Natural killer cell (primary cell): ENCODE measurements at regions not wholly inside any gene's neighbourhood (a gene's known extent, or its start where the extent isn't known, plus 50 kb on each side); places are given as distances from the start of the nearest gene placed in this dataset.

Experiments used
- ATAC-seq, 3 donors: fragments of 150-1000 bp in 2 of 3; fragments of 200-7000 bp in 1 of 3; cut with Tn5 transposase; 1 replicate in 1 of 3; 2 replicates in 2 of 3; pipeline ENCODE4 v1.10.0; 2021; ENCODE audit warnings: mild to moderate bottlenecking in 2 of 3, moderate library complexity in 2 of 3
- DNase-seq, 2 donors: peaks; one replicate each; pipeline versions ENCODE4 v3.0.0 to v3.0.0-alpha.2; 2013 to 2021; ENCODE audit warnings: mixed read lengths in 1 of 2
- H3K27ac ChIP-seq: one replicate; pipeline ENCODE4 v1.5.1; 2013; ENCODE audit warnings: mild to moderate bottlenecking, low read length
- H3K27me3 ChIP-seq: one replicate; pipeline ENCODE4 v1.6.1; 2013; ENCODE audit warnings: low read length; ENCODE audit not compliant: control insufficient read depth, insufficient read depth
- H3K36me3 ChIP-seq: one replicate; pipeline ENCODE4 v1.6.1; 2013; ENCODE audit warnings: low read length; ENCODE audit not compliant: control insufficient read depth, insufficient read depth
- H3K4me1 ChIP-seq: one replicate; pipeline ENCODE4 v1.6.1; 2013; ENCODE audit warnings: low read length; ENCODE audit not compliant: control insufficient read depth, insufficient read depth
- H3K4me3 ChIP-seq: one replicate; pipeline ENCODE4 v1.5.1; 2013; ENCODE audit warnings: low read length
- H3K9me3 ChIP-seq: one replicate; pipeline ENCODE4 v1.6.1; 2013; ENCODE audit warnings: low read length; ENCODE audit not compliant: control insufficient read depth, insufficient read depth
- H3K27ac Mint-ChIP-seq, 2 donors: one replicate each; pipeline ENCODE4 v1.8.0; 2022; ENCODE audit warnings: mild to moderate bottlenecking in 2 of 2, mixed read lengths in 2 of 2, moderate library complexity in 1 of 2
- H3K27me3 Mint-ChIP-seq, 2 donors: one replicate each; pipeline ENCODE4 v1.8.0; 2022; ENCODE audit warnings: low read depth in 2 of 2, mixed read lengths in 2 of 2
- H3K36me3 Mint-ChIP-seq: one replicate; pipeline ENCODE4 v1.8.0; 2022; ENCODE audit warnings: mixed read lengths
- H3K4me1 Mint-ChIP-seq, 2 donors: one replicate each; pipeline ENCODE4 v1.8.0; 2022; ENCODE audit warnings: mixed read lengths in 2 of 2
- H3K4me3 Mint-ChIP-seq: one replicate; pipeline ENCODE4 v1.8.0; 2022; ENCODE audit warnings: mild to moderate bottlenecking, moderate library complexity, mixed read lengths
- H3K9me3 Mint-ChIP-seq, 2 donors: one replicate each; pipeline ENCODE4 v1.8.0; 2022; ENCODE audit warnings: mixed read lengths in 2 of 2
- CTCF ChIP-seq: fragments of 200-600 bp; IDR thresholded peaks from one replicate; pipeline ENCODE4 v1.8.0; 2022; ENCODE audit warnings: antibody characterized with exemption
- WGBS: methylation state at CpG from one replicate; pipeline ENCODE4 v1.1.7; 2013; ENCODE audit warnings: missing lambda C conversion rate; ENCODE audit not compliant: insufficient coverage; 5-methylcytosine and 5-hydroxymethylcytosine counted together
- intact Hi-C: fragments of 100-400 bp; cut with micrococcal nuclease; formaldehyde crosslinking; loops from one replicate; pipeline ENCODE4 v1.14.2; 2022

- Histone ChIP-seq H3K27me3 (no peaks in the 10 kb centered on the region), H3K36me3 (no peaks in the 10 kb centered on the region), H3K9me3 (no peaks in the 10 kb centered on the region), H3K4me1 (no peaks in the 10 kb centered on the region), H3K4me3 (no peak overlapping the region), H3K27ac (no peak overlapping the region)
- H3K4me1 Mint-ChIP-seq, result no peaks in the 10 kb centered on the region
- H3K4me3 Mint-ChIP-seq, result no peak overlapping the region
- H3K9me3 Mint-ChIP-seq, result no peaks in the 10 kb centered on the region
- no peak for DNase-seq
- H3K27me3 Mint-ChIP-seq, result no peaks in the 10 kb centered on the region
- intact Hi-C loops, result no loop called here
- TF ChIP-seq CTCF, result no peak
- no peaks in the 10 kb centered on the region for H3K36me3 Mint-ChIP-seq
- no peak overlapping the region for H3K27ac Mint-ChIP-seq
- WGBS, result 91% methylated on average over 2 of the region's 2 CpGs
- no peak for ATAC-seq
Measured at GRCh38 chr1:65596768-65597167, 176.3 kb downstream of the LEPR start.

- 57% methylated on average over 1 of the region's 1 CpG for WGBS
- Mint-ChIP-seq H3K27me3 (no peaks in the 10 kb centered on the region), H3K36me3 (no peaks in the 10 kb centered on the region), H3K9me3 (no peaks in the 10 kb centered on the region), H3K4me3 (no peak overlapping the region), H3K27ac (no peak overlapping the region), H3K4me1 (no peaks in the 10 kb centered on the region)
- H3K9me3 ChIP-seq, result no peaks in the 10 kb centered on the region
- ATAC-seq (no peak), DNase-seq (no peak)
- H3K4me1 ChIP-seq, result no peaks in the 10 kb centered on the region
- H3K27me3 ChIP-seq, result no peaks in the 10 kb centered on the region
- no peak overlapping the region for H3K27ac ChIP-seq
- no peak overlapping the region for H3K4me3 ChIP-seq
- intact Hi-C loops, result no loop called here
- TF ChIP-seq CTCF, result no peak
- H3K36me3 ChIP-seq, result no peaks in the 10 kb centered on the region
Measured at GRCh38 chr1:65605621-65606020, 185.2 kb downstream of the LEPR start.

GRCh38 chr1:65606426-65606825 lies 186.0 kb downstream of the LEPR start:
- Mint-ChIP-seq H3K4me1 (no peaks in the 10 kb centered on the region), H3K27ac (no peak overlapping the region), H3K4me3 (no peak overlapping the region), H3K9me3 (no peaks in the 10 kb centered on the region), H3K27me3 (no peaks in the 10 kb centered on the region), H3K36me3 (no peaks in the 10 kb centered on the region)
- 100% methylated on average over 2 of the region's 3 CpGs for WGBS
- no peak for DNase-seq
- intact Hi-C loops, result no loop called here
- no peak overlapping the region for H3K27ac ChIP-seq
- ATAC-seq, result no peak
- H3K27me3 ChIP-seq, result no peaks in the 10 kb centered on the region
- H3K9me3 ChIP-seq, result no peaks in the 10 kb centered on the region
- TF ChIP-seq CTCF, result no peak
- H3K4me3 ChIP-seq, result no peak overlapping the region
- no peaks in the 10 kb centered on the region for H3K36me3 ChIP-seq
- H3K4me1 ChIP-seq, result no peaks in the 10 kb centered on the region

- H3K27ac Mint-ChIP-seq, result no peak overlapping the region
- no peak for ATAC-seq
Measured at GRCh38 chr1:65613884-65614283, 178.8 kb upstream of the PDE4B start.

More at GRCh38 chr1:65613884-65614283, 178.8 kb upstream of the PDE4B start:
- TF ChIP-seq CTCF, result no peak
- Histone ChIP-seq H3K36me3 (no peaks in the 10 kb centered on the region), H3K27ac (no peak overlapping the region), H3K9me3 (no peaks in the 10 kb centered on the region), H3K27me3 (no peaks in the 10 kb centered on the region), H3K4me1 (no peaks in the 10 kb centered on the region), H3K4me3 (no peak overlapping the region)
- Mint-ChIP-seq H3K4me1 (peaks cover 6 to 8% of the 10 kb centered on the region in 2 donors), H3K9me3 (no peaks in the 10 kb centered on the region), H3K4me3 (no peak overlapping the region), H3K36me3 (no peaks in the 10 kb centered on the region), H3K27me3 (no peaks in the 10 kb centered on the region)
- intact Hi-C loops, result no loop called here
- no peak for DNase-seq
- 95% methylated on average over 2 of the region's 2 CpGs for WGBS
